Vagina (tissue), 2 donors: ENCODE measurements at regions not wholly inside any gene's neighbourhood (a gene's known extent, or its start where the extent isn't known, plus 50 kb on each side); places are given as distances from the start of the nearest gene placed in this dataset.

Source experiments
- POLR2A ChIP-seq, 2 donors: fragments of 450-650 bp; IDR thresholded peaks; one replicate each; pipeline ENCODE4 v1.6.1; 2017; ENCODE audit warnings: antibody characterized with exemption in 2 of 2, mild to moderate bottlenecking in 2 of 2, moderate library complexity in 2 of 2
- TF ChIP-seq, protein P1 (sequence below), 3 experiments: fragments of 450-650 bp in 2 of 3; fragments of 200-600 bp in 1 of 3; sonication (generic) in 1 of 3; IDR thresholded peaks; one replicate each; pipeline ENCODE4 v1.5.1; 2017 to 2019; ENCODE audit warnings: antibody characterized with exemption in 3 of 3, mild to moderate bottlenecking in 2 of 3, moderate library complexity in 2 of 3

GRCh38 chr11:103581760-103582159 lies 454.7 kb upstream of the DDI1 start:
- TF ChIP-seq, protein P1, sequence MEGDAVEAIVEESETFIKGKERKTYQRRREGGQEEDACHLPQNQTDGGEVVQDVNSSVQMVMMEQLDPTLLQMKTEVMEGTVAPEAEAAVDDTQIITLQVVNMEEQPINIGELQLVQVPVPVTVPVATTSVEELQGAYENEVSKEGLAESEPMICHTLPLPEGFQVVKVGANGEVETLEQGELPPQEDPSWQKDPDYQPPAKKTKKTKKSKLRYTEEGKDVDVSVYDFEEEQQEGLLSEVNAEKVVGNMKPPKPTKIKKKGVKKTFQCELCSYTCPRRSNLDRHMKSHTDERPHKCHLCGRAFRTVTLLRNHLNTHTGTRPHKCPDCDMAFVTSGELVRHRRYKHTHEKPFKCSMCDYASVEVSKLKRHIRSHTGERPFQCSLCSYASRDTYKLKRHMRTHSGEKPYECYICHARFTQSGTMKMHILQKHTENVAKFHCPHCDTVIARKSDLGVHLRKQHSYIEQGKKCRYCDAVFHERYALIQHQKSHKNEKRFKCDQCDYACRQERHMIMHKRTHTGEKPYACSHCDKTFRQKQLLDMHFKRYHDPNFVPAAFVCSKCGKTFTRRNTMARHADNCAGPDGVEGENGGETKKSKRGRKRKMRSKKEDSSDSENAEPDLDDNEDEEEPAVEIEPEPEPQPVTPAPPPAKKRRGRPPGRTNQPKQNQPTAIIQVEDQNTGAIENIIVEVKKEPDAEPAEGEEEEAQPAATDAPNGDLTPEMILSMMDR (IDR thresholded peaks at IDR 0.05), result no peak
- TF ChIP-seq POLR2A (IDR thresholded peaks at IDR 0.05), result no peak
